GM23338 (cell line): ENCODE measurements at regions not wholly inside any gene's neighbourhood (a gene's known extent, or its start where the extent isn't known, plus 50 kb on each side); places are given as distances from the start of the nearest gene placed in this dataset.

Experiments used
- ATAC-seq: fragments of 200-7000 bp; cut with Tn5 transposase; 3 replicates; pipeline ENCODE4 v1.9.1; 2020
- DNase-seq: peaks from one replicate; pipeline ENCODE4 v3.0.0-alpha.2; 2015; ENCODE audit warnings: low spot score
- H2AFZ ChIP-seq: fragments of 200-600 bp; sonication (generic); 2 replicates; pipeline ENCODE4 v1.8.0; 2016; ENCODE audit warnings: antibody characterized with exemption, mild to moderate bottlenecking, moderate library complexity
- H3F3A ChIP-seq: fragments of 200-600 bp; sonication (generic); replicated peaks from 2 replicates; pipeline ENCODE4 v1.8.0; 2017; ENCODE audit warnings: antibody characterized with exemption, mixed run types, low read depth
- H3K27ac ChIP-seq: fragments of 200-600 bp; sonication (generic); 2 replicates; pipeline ENCODE4 v1.6.1; 2016; ENCODE audit warnings: low read depth
- H3K27me3 ChIP-seq: fragments of 200-600 bp; sonication (generic); 2 replicates; pipeline ENCODE4 v1.8.0; 2016; ENCODE audit warnings: mild to moderate bottlenecking, mixed run types, moderate library complexity; ENCODE audit not compliant: insufficient read depth
- H3K36me3 ChIP-seq: fragments of 200-600 bp; sonication (generic); 2 replicates; pipeline ENCODE4 v1.8.0; 2016; ENCODE audit warnings: mild to moderate bottlenecking; ENCODE audit not compliant: insufficient read depth
- H3K4me1 ChIP-seq: fragments of 200-600 bp; sonication (generic); 2 replicates; pipeline ENCODE4 v1.8.0; 2016; ENCODE audit warnings: mild to moderate bottlenecking, moderate library complexity; ENCODE audit not compliant: insufficient read depth
- H3K4me2 ChIP-seq: fragments of 200-600 bp; sonication (generic); 2 replicates; pipeline ENCODE4 v1.7.1; 2017; ENCODE audit warnings: mixed run types
- H3K4me3 ChIP-seq: fragments of 200-600 bp; sonication (generic); 2 replicates; pipeline ENCODE4 v1.6.1; 2016; ENCODE audit warnings: mixed run types
- H3K79me2 ChIP-seq: fragments of 200-600 bp; sonication (generic); replicated peaks from 2 replicates; pipeline ENCODE4 v1.8.0; 2017; ENCODE audit warnings: mild to moderate bottlenecking; ENCODE audit not compliant: insufficient read depth
- H3K9me2 ChIP-seq: fragments of 200-600 bp; sonication (generic); 2 replicates; pipeline ENCODE4 v1.8.0; 2017; ENCODE audit not compliant: insufficient read depth
- H4K20me1 ChIP-seq: fragments of 200-600 bp; sonication (generic); replicated peaks from 2 replicates; pipeline ENCODE4 v1.8.0; 2017; ENCODE audit warnings: mild to moderate bottlenecking; ENCODE audit not compliant: insufficient read depth
- H3K27ac Mint-ChIP-seq: 2 replicates; pipeline ENCODE4 v1.8.0; 2020; ENCODE audit warnings: inconsistent platforms, mild to moderate bottlenecking, moderate library complexity, mixed read lengths
- H3K27me3 Mint-ChIP-seq: 3 replicates; pipeline ENCODE4 v1.8.0; 2022; ENCODE audit warnings: low read depth, mild to moderate bottlenecking, moderate library complexity, mixed read lengths, inconsistent platforms; ENCODE audit not compliant: insufficient read depth, poor library complexity
- H3K36me3 Mint-ChIP-seq: 3 replicates; pipeline ENCODE4 v1.8.0; 2021; ENCODE audit warnings: low read depth, mild to moderate bottlenecking, inconsistent platforms, moderate library complexity, mixed read lengths
- H3K4me1 Mint-ChIP-seq: 3 replicates; pipeline ENCODE4 v1.8.0; 2020; ENCODE audit warnings: mild to moderate bottlenecking, inconsistent platforms, mixed read lengths
- H3K4me3 Mint-ChIP-seq: 3 replicates; pipeline ENCODE4 v1.8.0; 2021; ENCODE audit warnings: moderate library complexity, mild to moderate bottlenecking, inconsistent platforms, mixed read lengths
- H3K9me3 Mint-ChIP-seq: 3 replicates; pipeline ENCODE4 v1.8.0; 2020; ENCODE audit warnings: moderate library complexity, mild to moderate bottlenecking, inconsistent platforms, mixed read lengths
- CREB1 ChIP-seq: fragments of 250-450 bp; sonication (Bioruptor Pico); IDR thresholded peaks from 2 replicates; pipeline ENCODE4 v1.5.0; 2020; ENCODE audit warnings: low read depth, mild to moderate bottlenecking, moderate library complexity
- CTCF ChIP-seq, 2 experiments: fragments of 200-600 bp in 1 of 2; sonication (generic) in 1 of 2; conservative IDR thresholded peaks; 2 replicates each; pipeline versions ENCODE4 v1.5.1 to v1.6.1; 2016 to 2017; ENCODE audit warnings: antibody characterized with exemption in 2 of 2, low read depth in 2 of 2, mild to moderate bottlenecking in 2 of 2, moderate library complexity in 1 of 2
- EZH2 ChIP-seq: fragments of 200-600 bp; sonication (generic); IDR thresholded peaks from one replicate; pipeline ENCODE4 v1.8.0; 2017; ENCODE audit warnings: antibody characterized with exemption, mild to moderate bottlenecking, low read depth; ENCODE audit not compliant: unreplicated experiment
- EZH2phosphoT487 ChIP-seq: fragments of 200-600 bp; sonication (generic); IDR thresholded peaks from one replicate; pipeline ENCODE4 v1.8.1; 2018; ENCODE audit warnings: antibody characterized with exemption; ENCODE audit not compliant: unreplicated experiment
- JUNB ChIP-seq: IDR thresholded peaks from one replicate; pipeline ENCODE4 v1.6.1; 2016; ENCODE audit warnings: antibody characterized with exemption; ENCODE audit not compliant: unreplicated experiment
- NANOG ChIP-seq: IDR thresholded peaks from 2 replicates; pipeline ENCODE4 v1.6.1; 2016; ENCODE audit warnings: antibody characterized with exemption, borderline replicate concordance
- STAT1 ChIP-seq: IDR thresholded peaks from one replicate; pipeline ENCODE4 v1.6.1; 2016; ENCODE audit warnings: antibody characterized with exemption; ENCODE audit not compliant: unreplicated experiment
- ZNF114 ChIP-seq: fragments of 250-450 bp; sonication (Bioruptor Pico); IDR thresholded peaks from 2 replicates; pipeline ENCODE4 v1.5.0; 2020; ENCODE audit warnings: mild to moderate bottlenecking, moderate library complexity
- TF ChIP-seq, protein P1 (sequence below): fragments of 250-450 bp; sonication (Bioruptor Pico); IDR thresholded peaks from 2 replicates; pipeline ENCODE4 v1.5.0; 2020; ENCODE audit warnings: mild to moderate bottlenecking, moderate library complexity

GRCh38 chr15:70294731-70295305 lies 197.1 kb upstream of the TLE3 start (continued):
- TF ChIP-seq EZH2phosphoT487 (no peak), EZH2 (no peak), STAT1 (no peak), JUNB (no peak)

DNA sequence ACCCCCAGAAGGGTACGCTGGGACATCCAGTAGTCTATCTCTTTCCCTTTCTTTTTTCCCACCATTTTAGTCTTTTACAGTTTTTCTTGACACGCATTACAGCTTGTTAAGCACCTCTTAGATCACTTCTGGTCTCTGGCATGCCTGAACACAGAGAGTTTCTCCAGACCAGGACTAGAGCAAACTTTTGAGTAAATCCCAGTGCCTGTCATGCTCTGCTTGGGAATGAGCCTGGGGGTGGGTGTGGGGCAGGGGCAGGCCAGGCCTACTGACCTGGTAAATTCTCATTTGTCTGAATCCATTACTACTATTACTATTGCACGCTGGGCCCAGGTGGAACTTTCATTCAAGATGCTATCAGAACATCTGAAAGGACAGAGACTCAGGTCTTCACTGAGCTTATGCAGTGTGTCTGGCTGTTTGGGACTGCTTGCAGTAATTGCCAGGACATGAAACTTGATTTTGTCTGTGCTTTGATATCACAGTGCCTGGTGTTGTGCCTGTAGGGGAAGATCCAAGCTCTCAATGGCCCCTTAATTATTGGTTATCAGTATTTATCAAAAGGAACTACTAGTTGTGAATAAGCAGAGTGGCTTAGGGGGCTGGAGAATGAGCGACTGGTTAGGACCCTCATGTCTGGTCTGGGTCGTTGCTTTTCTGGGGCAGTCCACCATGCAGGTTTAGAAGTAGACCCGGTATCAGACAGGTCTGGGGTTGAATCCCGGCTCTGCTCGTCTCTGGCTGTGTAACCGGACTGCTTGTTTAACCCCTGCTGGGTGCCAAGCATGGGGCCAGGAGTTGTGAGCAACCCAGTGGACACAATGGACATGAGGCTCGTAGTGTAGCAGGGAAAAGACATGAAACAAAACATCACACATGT lies 196.1 kb upstream of the TLE3 start:
- no peak for ATAC-seq
- DNase-seq: no peak
- Mint-ChIP-seq H3K9me3 (no peaks in the 10 kb centered on the region; the same call in 2 of the 3 replicates), H3K27ac (no peak overlapping the region), H3K4me3 (no peak overlapping the region), H3K36me3 (no peaks in the 10 kb centered on the region), H3K27me3 (peaks cover 6% of the 10 kb centered on the region), H3K4me1 (peaks cover 7% of the 10 kb centered on the region)
- no peaks in the 10 kb centered on the region for H3K79me2 ChIP-seq
- no peaks in the 10 kb centered on the region for H4K20me1 ChIP-seq
- H3K9me2 ChIP-seq: no peaks in the 10 kb centered on the region
- no peak overlapping the region for H2AFZ ChIP-seq
- TF ChIP-seq CREB1 (no peak), NANOG (no peak), ZNF114 (CRISPR knock-in tag) (no peak), EZH2 (no peak), CTCF (conservative IDR thresholded peaks at IDR 0.05; ENCODE audit: low read depth in 2 of 2) (no peak)
- TF ChIP-seq, protein P1, sequence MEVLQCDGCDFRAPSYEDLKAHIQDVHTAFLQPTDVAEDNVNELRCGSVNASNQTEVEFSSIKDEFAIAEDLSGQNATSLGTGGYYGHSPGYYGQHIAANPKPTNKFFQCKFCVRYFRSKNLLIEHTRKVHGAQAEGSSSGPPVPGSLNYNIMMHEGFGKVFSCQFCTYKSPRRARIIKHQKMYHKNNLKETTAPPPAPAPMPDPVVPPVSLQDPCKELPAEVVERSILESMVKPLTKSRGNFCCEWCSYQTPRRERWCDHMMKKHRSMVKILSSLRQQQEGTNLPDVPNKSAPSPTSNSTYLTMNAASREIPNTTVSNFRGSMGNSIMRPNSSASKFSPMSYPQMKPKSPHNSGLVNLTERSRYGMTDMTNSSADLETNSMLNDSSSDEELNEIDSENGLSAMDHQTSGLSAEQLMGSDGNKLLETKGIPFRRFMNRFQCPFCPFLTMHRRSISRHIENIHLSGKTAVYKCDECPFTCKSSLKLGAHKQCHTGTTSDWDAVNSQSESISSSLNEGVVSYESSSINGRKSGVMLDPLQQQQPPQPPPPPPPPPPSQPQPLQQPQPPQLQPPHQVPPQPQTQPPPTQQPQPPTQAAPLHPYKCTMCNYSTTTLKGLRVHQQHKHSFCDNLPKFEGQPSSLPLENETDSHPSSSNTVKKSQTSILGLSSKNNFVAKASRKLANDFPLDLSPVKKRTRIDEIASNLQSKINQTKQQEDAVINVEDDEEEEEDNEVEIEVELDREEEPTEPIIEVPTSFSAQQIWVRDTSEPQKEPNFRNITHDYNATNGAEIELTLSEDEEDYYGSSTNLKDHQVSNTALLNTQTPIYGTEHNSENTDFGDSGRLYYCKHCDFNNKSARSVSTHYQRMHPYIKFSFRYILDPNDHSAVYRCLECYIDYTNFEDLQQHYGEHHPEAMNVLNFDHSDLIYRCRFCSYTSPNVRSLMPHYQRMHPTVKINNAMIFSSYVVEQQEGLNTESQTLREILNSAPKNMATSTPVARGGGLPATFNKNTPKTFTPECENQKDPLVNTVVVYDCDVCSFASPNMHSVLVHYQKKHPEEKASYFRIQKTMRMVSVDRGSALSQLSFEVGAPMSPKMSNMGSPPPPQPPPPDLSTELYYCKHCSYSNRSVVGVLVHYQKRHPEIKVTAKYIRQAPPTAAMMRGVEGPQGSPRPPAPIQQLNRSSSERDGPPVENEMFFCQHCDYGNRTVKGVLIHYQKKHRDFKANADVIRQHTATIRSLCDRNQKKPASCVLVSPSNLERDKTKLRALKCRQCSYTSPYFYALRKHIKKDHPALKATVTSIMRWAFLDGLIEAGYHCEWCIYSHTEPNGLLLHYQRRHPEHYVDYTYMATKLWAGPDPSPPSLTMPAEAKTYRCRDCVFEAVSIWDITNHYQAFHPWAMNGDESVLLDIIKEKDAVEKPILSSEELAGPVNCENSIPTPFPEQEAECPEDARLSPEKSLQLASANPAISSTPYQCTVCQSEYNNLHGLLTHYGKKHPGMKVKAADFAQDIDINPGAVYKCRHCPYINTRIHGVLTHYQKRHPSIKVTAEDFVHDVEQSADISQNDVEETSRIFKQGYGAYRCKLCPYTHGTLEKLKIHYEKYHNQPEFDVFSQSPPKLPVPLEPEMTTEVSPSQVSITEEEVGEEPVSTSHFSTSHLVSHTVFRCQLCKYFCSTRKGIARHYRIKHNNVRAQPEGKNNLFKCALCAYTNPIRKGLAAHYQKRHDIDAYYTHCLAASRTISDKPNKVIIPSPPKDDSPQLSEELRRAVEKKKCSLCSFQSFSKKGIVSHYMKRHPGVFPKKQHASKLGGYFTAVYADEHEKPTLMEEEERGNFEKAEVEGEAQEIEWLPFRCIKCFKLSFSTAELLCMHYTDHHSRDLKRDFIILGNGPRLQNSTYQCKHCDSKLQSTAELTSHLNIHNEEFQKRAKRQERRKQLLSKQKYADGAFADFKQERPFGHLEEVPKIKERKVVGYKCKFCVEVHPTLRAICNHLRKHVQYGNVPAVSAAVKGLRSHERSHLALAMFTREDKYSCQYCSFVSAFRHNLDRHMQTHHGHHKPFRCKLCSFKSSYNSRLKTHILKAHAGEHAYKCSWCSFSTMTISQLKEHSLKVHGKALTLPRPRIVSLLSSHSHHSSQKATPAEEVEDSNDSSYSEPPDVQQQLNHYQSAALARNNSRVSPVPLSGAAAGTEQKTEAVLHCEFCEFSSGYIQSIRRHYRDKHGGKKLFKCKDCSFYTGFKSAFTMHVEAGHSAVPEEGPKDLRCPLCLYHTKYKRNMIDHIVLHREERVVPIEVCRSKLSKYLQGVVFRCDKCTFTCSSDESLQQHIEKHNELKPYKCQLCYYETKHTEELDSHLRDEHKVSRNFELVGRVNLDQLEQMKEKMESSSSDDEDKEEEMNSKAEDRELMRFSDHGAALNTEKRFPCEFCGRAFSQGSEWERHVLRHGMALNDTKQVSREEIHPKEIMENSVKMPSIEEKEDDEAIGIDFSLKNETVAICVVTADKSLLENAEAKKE: no peak
- no peak overlapping the region for H3K27ac ChIP-seq
- no peaks in the 10 kb centered on the region for H3K27me3 ChIP-seq
- no peak overlapping the region for H3K4me2 ChIP-seq
- H3K4me3 ChIP-seq: no peak overlapping the region
- no peaks in the 10 kb centered on the region for H3K4me1 ChIP-seq
- H3K36me3 ChIP-seq: no peaks in the 10 kb centered on the region
- no peaks in the 10 kb centered on the region for H3F3A ChIP-seq
